ENCODE measurements at regions not wholly inside any gene's neighbourhood (a gene's known extent, or its start where the extent isn't known, plus 50 kb on each side); places are given as distances from the start of the nearest gene placed in this dataset.

GRCh38 chr4:162229670-162230069, 65.9 kb upstream of the FSTL5 start:
- TF ChIP-seq CTCF (IDR thresholded peaks at IDR 0.05 in 8 of 11, conservative IDR thresholded peaks at IDR 0.05 in 3 of 11) (no peak), POLR2A (IDR thresholded peaks at IDR 0.05) (no peak), POLR2AphosphoS5 (IDR thresholded peaks at IDR 0.05) (no peak)
- H3K27ac ChIP-seq: no peak overlapping the region
- no peaks in the 10 kb centered on the region for H3K4me1 ChIP-seq
- 83 to 88% (median 84%) methylated on average over 2 of the region's 2 CpGs for WGBS, 5 donors
- DNase-seq: no peak
- H3K9me3 ChIP-seq: peaks cover 0 to 14% (median 4%) of the 10 kb centered on the region in 8 donors
- no peak overlapping the region for H3K4me3 ChIP-seq
- no peaks in the 10 kb centered on the region for H3K36me3 ChIP-seq
- no peaks in the 10 kb centered on the region for H3K27me3 ChIP-seq (replicated peaks in 1 of 7)
- intact Hi-C loops (cut with DNase I; ENCODE audit: low total_unique reads): no loop called here

- no peaks in the 10 kb centered on the region for H3K9me3 ChIP-seq
- no peak for DNase-seq
- no peaks in the 10 kb centered on the region for H3K4me1 ChIP-seq
- intact Hi-C loops (cut with DNase I; ENCODE audit: low total_unique reads): no loop called here
- no peak overlapping the region for H3K4me3 ChIP-seq
- no peaks in the 10 kb centered on the region for H3K36me3 ChIP-seq
- H3K27ac ChIP-seq: no peak overlapping the region
- no peak for TF ChIP-seq CTCF (IDR thresholded peaks at IDR 0.05 in 8 of 11, conservative IDR thresholded peaks at IDR 0.05 in 3 of 11)
- no peak for TF ChIP-seq POLR2AphosphoS5 (IDR thresholded peaks at IDR 0.05)
- no peak for TF ChIP-seq POLR2A (IDR thresholded peaks at IDR 0.05)
- WGBS, 5 donors: 82 to 87% (median 85%) methylated on average over 4 of the region's 4 CpGs
- no peaks in the 10 kb centered on the region for H3K27me3 ChIP-seq (replicated peaks in 1 of 7)
These were observed 57.3 kb upstream of the FSTL5 start for GRCh38 chr4:162221148-162221547.

Data from spleen (tissue), 11 donors.